Brain microvascular endothelial cell (primary cell): ENCODE measurements at regions not wholly inside any gene's neighbourhood (a gene's known extent, or its start where the extent isn't known, plus 50 kb on each side); places are given as distances from the start of the nearest gene placed in this dataset.
"Not testable (repeated sequence)": the region's sequence is repeated elsewhere in the genome, so short reads cannot be mapped to it uniquely, and the experiment has no call there.

ENCODE experiments used
- DNase-seq: peaks from one replicate; pipeline ENCODE4 v3.0.0-alpha.2; 2020
- H3K27ac ChIP-seq: fragments of 250-450 bp; sonication (Bioruptor Pico); 2 replicates; pipeline ENCODE4 v1.5.1; 2020; ENCODE audit warnings: mild to moderate bottlenecking, moderate library complexity
- H3K27me3 ChIP-seq: fragments of 250-450 bp; sonication (Bioruptor Pico); replicated peaks from 2 replicates; pipeline ENCODE4 v1.5.1; 2020; ENCODE audit warnings: mild to moderate bottlenecking
- H3K36me3 ChIP-seq: fragments of 250-450 bp; sonication (Bioruptor Pico); replicated peaks from 2 replicates; pipeline ENCODE4 v1.5.1; 2020; ENCODE audit warnings: mild to moderate bottlenecking
- H3K4me3 ChIP-seq: 2 replicates; pipeline ENCODE4 v1.5.1; 2011; ENCODE audit warnings: low read depth, mild to moderate bottlenecking, control low read depth, low read length, moderate library complexity
- in situ Hi-C: cut with HindIII; loops from 2 replicates; pipeline ENCODE4 v1.10.0; 2017; ENCODE audit warnings: low sequenced_read_pairs, low pct_ligation_motif_present

GRCh38 chr2:95764966-95765365 is 173.2 kb downstream of the TRIM43 start:
- DNase-seq, in situ Hi-C loops, H3K27me3 ChIP-seq, H3K27ac ChIP-seq, H3K4me3 ChIP-seq, H3K36me3 ChIP-seq: not testable (repeated sequence)

- DNase-seq, H3K4me3 ChIP-seq, H3K27me3 ChIP-seq, in situ Hi-C loops, H3K36me3 ChIP-seq, H3K27ac ChIP-seq: not testable (repeated sequence)
These were observed 174.4 kb downstream of the TRIM43 start for GRCh38 chr2:95765925-95766910.

GRCh38 chr2:95767531-95767930 is 175.7 kb downstream of the TRIM43 start:
- H3K4me3 ChIP-seq, H3K27ac ChIP-seq, H3K27me3 ChIP-seq, H3K36me3 ChIP-seq, DNase-seq, in situ Hi-C loops: not testable (repeated sequence)

- H3K27ac ChIP-seq, in situ Hi-C loops, H3K36me3 ChIP-seq, H3K27me3 ChIP-seq, H3K4me3 ChIP-seq, DNase-seq: not testable (repeated sequence)
These were observed 176.1 kb downstream of the TRIM43 start for GRCh38 chr2:95767950-95768349.

- H3K4me3 ChIP-seq, DNase-seq, H3K27ac ChIP-seq, in situ Hi-C loops, H3K27me3 ChIP-seq, H3K36me3 ChIP-seq: not testable (repeated sequence)
These were observed 177.5 kb downstream of the TRIM43 start for GRCh38 chr2:95769256-95769655.

GRCh38 chr2:95770726-95771125 is 178.9 kb downstream of the TRIM43 start:
- H3K27me3 ChIP-seq, H3K4me3 ChIP-seq, H3K36me3 ChIP-seq, in situ Hi-C loops, DNase-seq, H3K27ac ChIP-seq: not testable (repeated sequence)

- DNase-seq, in situ Hi-C loops, H3K4me3 ChIP-seq, H3K27ac ChIP-seq, H3K36me3 ChIP-seq, H3K27me3 ChIP-seq: not testable (repeated sequence)
These were observed 182.8 kb downstream of the TRIM43 start for GRCh38 chr2:95774322-95775192.

GRCh38 chr2:95775193-95775531 is 183.4 kb downstream of the TRIM43 start:
- in situ Hi-C loops, DNase-seq, H3K27me3 ChIP-seq, H3K27ac ChIP-seq, H3K36me3 ChIP-seq, H3K4me3 ChIP-seq: not testable (repeated sequence)
